Sigmoid colon (tissue), 6 donors: ENCODE measurements at regions not wholly inside any gene's neighbourhood (a gene's known extent, or its start where the extent isn't known, plus 50 kb on each side); places are given as distances from the start of the nearest gene placed in this dataset.

Experiments used
- DNase-seq: peaks from one replicate; pipeline ENCODE4 v3.0.0-alpha.2; 2019
- H3K27ac ChIP-seq, 4 donors: fragments of 200-600 bp; sonication (generic); one replicate each; pipeline ENCODE4 v1.5.1; 2016 to 2019; ENCODE audit warnings: mild to moderate bottlenecking in 1 of 4
- H3K27me3 ChIP-seq, 3 donors: fragments of 200-600 bp; sonication (generic); one replicate each; pipeline ENCODE4 v1.5.1; 2019; ENCODE audit warnings: mild to moderate bottlenecking in 1 of 3
- H3K36me3 ChIP-seq, 4 donors: fragments of 200-600 bp; sonication (generic); one replicate each; pipeline ENCODE4 v1.5.1; 2016 to 2019
- H3K4me1 ChIP-seq, 4 donors: fragments of 200-600 bp; sonication (generic); one replicate each; pipeline ENCODE4 v1.5.1; 2017 to 2019
- H3K4me3 ChIP-seq, 4 donors: fragments of 200-600 bp; sonication (generic); one replicate each; pipeline ENCODE4 v1.5.1; 2017 to 2019; ENCODE audit warnings: mild to moderate bottlenecking in 2 of 4, moderate library complexity in 1 of 4
- H3K9me3 ChIP-seq, 4 donors: fragments of 200-600 bp in 3 of 4; sonication (generic) in 3 of 4; one replicate each; pipeline versions ENCODE4 v1.5.1 to v1.6.1; 2013 to 2019
- EP300 ChIP-seq, 4 donors: sonication (generic); formaldehyde crosslinking; IDR thresholded peaks; one replicate each; pipeline ENCODE4 v1.6.1; 2017; ENCODE audit warnings: antibody characterized with exemption in 4 of 4
- POLR2A ChIP-seq, 2 donors: fragments of 450-650 bp; IDR thresholded peaks; one replicate each; pipeline ENCODE4 v1.6.1; 2016; ENCODE audit warnings: antibody characterized with exemption in 2 of 2, mild to moderate bottlenecking in 2 of 2, moderate library complexity in 2 of 2
- POLR2AphosphoS5 ChIP-seq, 4 donors: sonication (generic); formaldehyde crosslinking; IDR thresholded peaks; one replicate each; pipeline ENCODE4 v1.6.1; 2017; ENCODE audit warnings: antibody characterized with exemption in 4 of 4
- WGBS, 2 donors: extraction: QIAGEN DNeasy Blood & Tissue Kit; methylation state at CpG; one replicate each; pipeline ENCODE4 v1.1.7; 2013; 5-methylcytosine and 5-hydroxymethylcytosine counted together
- intact Hi-C: fragments of 100-400 bp; cut with DNase I; formaldehyde crosslinking; loops from one replicate; pipeline ENCODE4 v1.15.1; 2023
- TF ChIP-seq, protein P1 (sequence below), 4 experiments: fragments of 450-650 bp in 3 of 4; fragments of 200-600 bp in 1 of 4; IDR thresholded peaks; one replicate each; pipeline ENCODE4 v1.5.1; 2016 to 2019; ENCODE audit warnings: antibody characterized with exemption in 4 of 4, mild to moderate bottlenecking in 3 of 4, moderate library complexity in 2 of 4
- donor health status: healthy with polysubstance abuse.
- donor health status: healthy.

DNA sequence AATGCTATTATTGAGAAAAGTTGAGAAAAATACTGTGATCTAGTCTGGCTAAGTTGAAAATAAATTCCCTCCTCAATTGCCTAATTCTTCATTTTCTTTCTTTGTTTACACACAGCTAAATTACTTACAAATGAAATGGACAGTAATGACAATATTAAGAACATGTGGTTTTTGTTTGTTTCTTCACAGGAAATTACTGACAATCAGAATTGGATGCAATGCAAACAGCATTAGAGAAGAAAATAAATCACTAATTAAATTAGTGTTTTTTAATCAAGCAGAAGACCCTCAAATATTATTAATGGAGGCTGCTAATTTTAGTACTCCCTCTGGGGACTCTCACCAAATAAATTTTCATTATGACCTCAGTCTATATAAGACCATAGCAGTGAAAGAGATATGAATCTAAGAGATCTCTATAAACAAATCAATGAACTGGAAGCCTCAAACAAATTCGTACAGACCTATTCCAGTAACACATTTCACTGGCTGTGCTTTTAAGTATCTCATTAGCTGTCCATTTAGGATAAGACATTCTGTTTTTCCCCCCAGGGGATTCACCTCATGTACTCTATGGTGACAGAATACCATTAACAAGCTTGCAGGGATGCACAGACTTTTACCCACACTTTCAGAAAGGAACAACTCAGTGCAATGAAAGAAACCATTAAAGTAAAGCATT lies 202.0 kb upstream of the DGKB start:
- 38 to 42% methylated on average over 1 of the region's 1 CpG for whole genome bisulfite sequencing, 2 donors
- Histone ChIP-seq H3K27me3 (no peaks in the 10 kb centered on the region), H3K36me3 (no peaks in the 10 kb centered on the region), H3K4me1 (no peaks in the 10 kb centered on the region), H3K4me3 (no peak overlapping the region), H3K27ac (no peak overlapping the region), H3K9me3 (no peaks in the 10 kb centered on the region)
- DNase-seq: no peak
- intact Hi-C loops: no loop called here
- no peak for TF ChIP-seq EP300 (IDR thresholded peaks at IDR 0.05)
- TF ChIP-seq POLR2AphosphoS5 (IDR thresholded peaks at IDR 0.05): no peak
- TF ChIP-seq POLR2A (IDR thresholded peaks at IDR 0.05): no peak
- TF ChIP-seq, protein P1, sequence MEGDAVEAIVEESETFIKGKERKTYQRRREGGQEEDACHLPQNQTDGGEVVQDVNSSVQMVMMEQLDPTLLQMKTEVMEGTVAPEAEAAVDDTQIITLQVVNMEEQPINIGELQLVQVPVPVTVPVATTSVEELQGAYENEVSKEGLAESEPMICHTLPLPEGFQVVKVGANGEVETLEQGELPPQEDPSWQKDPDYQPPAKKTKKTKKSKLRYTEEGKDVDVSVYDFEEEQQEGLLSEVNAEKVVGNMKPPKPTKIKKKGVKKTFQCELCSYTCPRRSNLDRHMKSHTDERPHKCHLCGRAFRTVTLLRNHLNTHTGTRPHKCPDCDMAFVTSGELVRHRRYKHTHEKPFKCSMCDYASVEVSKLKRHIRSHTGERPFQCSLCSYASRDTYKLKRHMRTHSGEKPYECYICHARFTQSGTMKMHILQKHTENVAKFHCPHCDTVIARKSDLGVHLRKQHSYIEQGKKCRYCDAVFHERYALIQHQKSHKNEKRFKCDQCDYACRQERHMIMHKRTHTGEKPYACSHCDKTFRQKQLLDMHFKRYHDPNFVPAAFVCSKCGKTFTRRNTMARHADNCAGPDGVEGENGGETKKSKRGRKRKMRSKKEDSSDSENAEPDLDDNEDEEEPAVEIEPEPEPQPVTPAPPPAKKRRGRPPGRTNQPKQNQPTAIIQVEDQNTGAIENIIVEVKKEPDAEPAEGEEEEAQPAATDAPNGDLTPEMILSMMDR (IDR thresholded peaks at IDR 0.05): no peak

DNA sequence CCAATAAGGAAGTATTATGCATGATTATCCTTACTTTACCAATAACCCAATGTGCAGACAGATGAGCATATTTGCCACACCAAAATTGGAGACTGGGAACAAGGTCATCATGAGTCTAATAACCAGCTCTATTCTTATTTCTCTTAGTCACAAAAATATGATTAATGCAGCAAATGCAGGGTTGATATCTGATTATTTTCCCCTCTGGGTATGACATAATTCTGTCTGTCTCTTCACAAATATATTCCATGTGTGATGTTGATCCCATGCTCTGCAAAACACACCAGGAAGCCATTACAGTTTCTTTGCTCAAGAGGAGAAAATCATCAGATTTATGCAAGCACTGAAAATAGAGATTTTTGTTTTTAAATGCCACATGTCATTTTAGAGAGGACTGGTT lies 196.5 kb upstream of the DGKB start:
- TF ChIP-seq, protein P1 (IDR thresholded peaks at IDR 0.05): no peak
- TF ChIP-seq EP300 (IDR thresholded peaks at IDR 0.05) (no peak), POLR2A (IDR thresholded peaks at IDR 0.05) (no peak), POLR2AphosphoS5 (IDR thresholded peaks at IDR 0.05) (no peak)
- intact Hi-C loops: no loop called here
- no peaks in the 10 kb centered on the region for H3K4me1 ChIP-seq
- no peaks in the 10 kb centered on the region for H3K27me3 ChIP-seq
- no peak overlapping the region for H3K27ac ChIP-seq
- no peak for DNase-seq
- H3K36me3 ChIP-seq: no peaks in the 10 kb centered on the region
- H3K9me3 ChIP-seq: no peaks in the 10 kb centered on the region
- no peak overlapping the region for H3K4me3 ChIP-seq

DNA sequence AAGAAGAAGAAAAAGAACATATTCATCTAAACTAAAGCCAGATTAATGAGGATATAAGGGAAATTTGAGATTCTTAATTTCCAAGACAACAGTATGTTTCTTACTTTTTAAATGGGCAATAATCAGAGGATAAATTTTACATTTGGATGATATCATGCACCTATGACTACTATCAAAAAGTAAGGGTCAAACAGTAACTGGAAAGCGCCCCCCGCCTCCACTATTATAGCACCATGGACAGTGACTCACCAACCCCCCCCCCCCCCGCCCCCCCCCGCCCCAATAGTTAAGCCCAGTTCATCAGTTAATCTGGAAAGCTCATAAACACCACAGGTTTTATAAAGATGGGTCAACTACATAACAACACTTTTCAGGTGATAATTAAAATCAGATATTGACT lies 194.3 kb upstream of the DGKB start:
- no peak for TF ChIP-seq POLR2A (IDR thresholded peaks at IDR 0.05)
- no peak for TF ChIP-seq EP300 (IDR thresholded peaks at IDR 0.05)
- no peak for TF ChIP-seq POLR2AphosphoS5 (IDR thresholded peaks at IDR 0.05)
- TF ChIP-seq, protein P1 (IDR thresholded peaks at IDR 0.05): no peak
- no peak overlapping the region for H3K27ac ChIP-seq
- H3K4me3 ChIP-seq: no peak overlapping the region
- intact Hi-C loops: no loop called here
- H3K36me3 ChIP-seq: no peaks in the 10 kb centered on the region
- H3K4me1 ChIP-seq: no peaks in the 10 kb centered on the region
- no peak for DNase-seq
- H3K9me3 ChIP-seq: no peaks in the 10 kb centered on the region
- WGBS, 2 donors: 51 to 79% methylated on average over 4 of the region's 4 CpGs
- H3K27me3 ChIP-seq: no peaks in the 10 kb centered on the region

DNA sequence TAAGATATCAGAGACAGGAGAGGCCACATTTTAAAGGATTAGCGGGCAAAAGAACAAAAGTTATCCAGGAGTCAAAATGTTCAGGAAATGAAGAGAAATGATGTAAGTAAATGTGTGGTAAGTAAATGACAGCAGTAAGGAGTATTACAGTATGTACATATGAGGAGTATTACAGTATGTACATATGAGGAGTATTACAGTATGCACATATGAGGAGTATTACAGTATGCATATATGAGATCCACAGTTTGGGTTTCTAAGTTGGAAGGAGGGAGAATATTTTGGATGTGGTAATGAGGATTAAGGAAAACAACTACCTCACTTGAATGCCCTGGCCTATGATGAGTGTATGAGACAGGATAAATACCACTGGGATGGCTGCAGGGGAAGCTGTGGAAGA lies 192.4 kb upstream of the DGKB start:
- WGBS, 2 donors: 94 to 99% methylated on average over 1 of the region's 1 CpG
- H3K27me3 ChIP-seq: no peaks in the 10 kb centered on the region
- H3K27ac ChIP-seq: no peak overlapping the region
- no peak for DNase-seq
- no peaks in the 10 kb centered on the region for H3K4me1 ChIP-seq
- intact Hi-C loops: no loop called here
- no peak overlapping the region for H3K4me3 ChIP-seq
- H3K9me3 ChIP-seq: no peaks in the 10 kb centered on the region
- H3K36me3 ChIP-seq: no peaks in the 10 kb centered on the region
- TF ChIP-seq, protein P1 (IDR thresholded peaks at IDR 0.05): no peak
- TF ChIP-seq POLR2AphosphoS5 (IDR thresholded peaks at IDR 0.05) (no peak), POLR2A (IDR thresholded peaks at IDR 0.05) (no peak), EP300 (IDR thresholded peaks at IDR 0.05) (no peak)

DNA sequence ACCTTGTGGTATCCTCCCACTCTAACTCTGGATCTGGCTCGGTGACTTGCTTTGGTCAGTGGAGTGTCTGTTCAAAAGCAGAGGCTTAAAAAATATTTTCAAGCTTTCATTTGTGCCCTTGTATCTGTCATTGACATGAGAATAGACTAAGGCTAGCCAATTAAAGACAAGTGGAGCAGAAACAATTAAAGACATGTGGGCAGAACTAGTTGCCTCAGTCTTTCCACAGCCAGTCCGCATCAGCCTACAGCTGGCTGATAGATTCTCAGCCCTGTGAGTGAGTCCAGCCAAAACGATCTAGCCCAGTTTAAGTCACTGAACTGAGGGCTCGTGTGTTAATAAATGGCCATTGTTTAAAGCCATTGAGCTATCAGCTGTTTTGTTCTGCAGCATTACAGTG lies 185.2 kb upstream of the DGKB start:
- H3K4me3 ChIP-seq: no peak overlapping the region
- H3K27me3 ChIP-seq: no peaks in the 10 kb centered on the region
- H3K9me3 ChIP-seq: no peaks in the 10 kb centered on the region
- TF ChIP-seq EP300 (IDR thresholded peaks at IDR 0.05) (no peak), POLR2A (IDR thresholded peaks at IDR 0.05) (no peak), POLR2AphosphoS5 (IDR thresholded peaks at IDR 0.05) (no peak)
- TF ChIP-seq, protein P1 (IDR thresholded peaks at IDR 0.05): no peak
- H3K27ac ChIP-seq: no peak overlapping the region
- peaks cover 0 to 9% (median 0%) of the 10 kb centered on the region in 4 donors for H3K4me1 ChIP-seq
- 76 to 83% methylated on average over 4 of the region's 4 CpGs for WGBS, 2 donors
- no peak for DNase-seq
- intact Hi-C loops: no loop called here
- H3K36me3 ChIP-seq: no peaks in the 10 kb centered on the region
